IMR-90 (cell line): ENCODE measurements at regions not wholly inside any gene's neighbourhood (a gene's known extent, or its start where the extent isn't known, plus 50 kb on each side); places are given as distances from the start of the nearest gene placed in this dataset.

Experiments used
- ATAC-seq: fragments of 200-7000 bp; cut with Tn5 transposase; 2 replicates; pipeline ENCODE4 v1.9.1; 2020; ENCODE audit warnings: low read depth, mild to moderate bottlenecking, moderate library complexity
- BruUV-seq: library from RNA; stranded (reverse); fragments of 400-500 nt; replicated peaks from 2 replicates; lab custom pipeline; 2021; lab: Mats Ljungman, UMichigan
- CTCF ChIA-PET: fragments of 300-600 bp; formaldehyde crosslinking; extraction: SDS; loops from one replicate; lab custom pipeline; 2021; ENCODE audit warnings: antibody characterized with exemption; lab: Yijun Ruan, JAX
- POLR2A ChIA-PET: fragments of 300-600 bp; sonication (Branson Sonifier 250); formaldehyde crosslinking; loops from one replicate; lab custom pipeline; 2022; ENCODE audit warnings: antibody characterized with exemption; ENCODE audit not compliant: unreplicated experiment; lab: Charles Lee
- DNase-seq: peaks from one replicate; pipeline ENCODE4 v3.0.0; 2013
- H2AFZ ChIP-seq: replicated peaks from 2 replicates; pipeline ENCODE3; 2013; ENCODE audit warnings: low read length, mild to moderate bottlenecking; ENCODE audit not compliant: poor library complexity
- H2AK5ac ChIP-seq: 2 replicates; pipeline ENCODE4 v1.6.1; 2013; ENCODE audit warnings: low read depth, low read length, inconsistent platforms
- H2AK9ac ChIP-seq: replicated peaks from 2 replicates; pipeline ENCODE3; 2013; ENCODE audit warnings: mild to moderate bottlenecking, low read depth, low read length, moderate library complexity; ENCODE audit not compliant: poor library complexity
- H2BK120ac ChIP-seq: 2 replicates; pipeline ENCODE4 v1.6.1; 2013; ENCODE audit warnings: low read depth, low read length, inconsistent platforms
- H2BK15ac ChIP-seq: 3 replicates; pipeline ENCODE4 v1.6.1; 2013; ENCODE audit warnings: low read depth, low read length, inconsistent platforms
- H2BK20ac ChIP-seq: 2 replicates; pipeline ENCODE4 v1.6.1; 2013; ENCODE audit warnings: low read depth, mild to moderate bottlenecking, inconsistent platforms, low read length, moderate library complexity
- H2BK5ac ChIP-seq: 2 replicates; pipeline ENCODE4 v1.6.1; 2013; ENCODE audit warnings: mild to moderate bottlenecking, low read depth, low read length, inconsistent platforms; ENCODE audit not compliant: poor library complexity, severe bottlenecking
- H3K14ac ChIP-seq: replicated peaks from 2 replicates; pipeline ENCODE4 v1.6.1; 2013; ENCODE audit warnings: low read depth, low read length, inconsistent platforms
- H3K18ac ChIP-seq: 2 replicates; pipeline ENCODE4 v1.6.1; 2013; ENCODE audit warnings: low read depth, low read length, control low read depth
- H3K23ac ChIP-seq: 2 replicates; pipeline ENCODE4 v1.6.1; 2013; ENCODE audit warnings: low read depth, low read length, inconsistent platforms
- H3K27ac ChIP-seq: 2 replicates; pipeline ENCODE4 v1.5.1; 2013; ENCODE audit warnings: mild to moderate bottlenecking, control low read depth, low read length; ENCODE audit not compliant: insufficient read depth
- H3K27me3 ChIP-seq: 2 replicates; pipeline ENCODE4 v1.6.1; 2013; ENCODE audit warnings: low read length; ENCODE audit not compliant: control insufficient read depth, insufficient read depth
- H3K36me3 ChIP-seq: 2 replicates; pipeline ENCODE4 v1.6.1; 2013; ENCODE audit warnings: low read length, mixed read lengths; ENCODE audit not compliant: control insufficient read depth, insufficient read depth
- H3K4ac ChIP-seq: 2 replicates; pipeline ENCODE4 v1.6.1; 2013; ENCODE audit warnings: low read depth, low read length, inconsistent platforms
- H3K4me1 ChIP-seq: 2 replicates; pipeline ENCODE4 v1.6.1; 2013; ENCODE audit warnings: low read length, mixed read lengths; ENCODE audit not compliant: control insufficient read depth, insufficient read depth
- H3K4me2 ChIP-seq: 2 replicates; pipeline ENCODE4 v1.6.1; 2013; ENCODE audit warnings: low read depth, mild to moderate bottlenecking, control low read depth, low read length, moderate library complexity
- H3K4me3 ChIP-seq: 2 replicates; pipeline ENCODE4 v1.5.1; 2013; ENCODE audit warnings: low read depth, mild to moderate bottlenecking, control low read depth, low read length, moderate library complexity; ENCODE audit not compliant: insufficient read depth
- H3K56ac ChIP-seq: 2 replicates; pipeline ENCODE4 v1.6.1; 2013; ENCODE audit warnings: low read length, inconsistent platforms; ENCODE audit not compliant: insufficient read depth; ENCODE audit errors: extremely low read depth
- H3K79me1 ChIP-seq, 2 experiments: 2 replicates each; pipeline ENCODE4 v1.6.1; 2013; ENCODE audit warnings: low read length in 2 of 2, inconsistent platforms in 1 of 2, low read depth in 1 of 2
- H3K9ac ChIP-seq: 2 replicates; pipeline ENCODE4 v1.6.1; 2013; ENCODE audit warnings: low read depth, low read length, control low read depth
- H3K9me1 ChIP-seq: 2 replicates; pipeline ENCODE4 v1.6.1; 2013; ENCODE audit warnings: low read length, inconsistent platforms; ENCODE audit not compliant: insufficient read depth
- H3K9me3 ChIP-seq: 2 replicates; pipeline ENCODE4 v1.6.1; 2013; ENCODE audit warnings: low read length; ENCODE audit not compliant: control insufficient read depth, insufficient read depth
- H4K20me1 ChIP-seq: 2 replicates; pipeline ENCODE4 v1.6.1; 2013; ENCODE audit warnings: low read length, inconsistent platforms; ENCODE audit not compliant: insufficient read depth
- H4K5ac ChIP-seq: 2 replicates; pipeline ENCODE4 v1.6.1; 2013; ENCODE audit warnings: mild to moderate bottlenecking, low read depth, low read length, control low read depth
- H4K8ac ChIP-seq, 2 experiments: 2 replicates each; pipeline ENCODE4 v1.6.1; 2013; ENCODE audit warnings: low read depth in 2 of 2, low read length in 2 of 2, control low read depth in 1 of 2, inconsistent platforms in 1 of 2
- H4K91ac ChIP-seq: 2 replicates; pipeline ENCODE4 v1.6.1; 2013; ENCODE audit warnings: low read depth, low read length, inconsistent platforms; ENCODE audit not compliant: insufficient read depth
- CEBPB ChIP-seq: IDR thresholded peaks from 2 replicates; pipeline ENCODE4 v1.6.1; 2012; ENCODE audit warnings: low read depth, low read length, improper control_type of control experiment
- CHD1 ChIP-seq: IDR thresholded peaks from 2 replicates; pipeline ENCODE4 v1.6.1; 2012; ENCODE audit warnings: low read depth, low read length, improper control_type of control experiment
- MAFK ChIP-seq: IDR thresholded peaks from 2 replicates; pipeline ENCODE4 v1.6.1; 2012; ENCODE audit warnings: low read depth, low read length, improper control_type of control experiment
- NFE2L2 ChIP-seq: fragments of 150-350 bp; IDR thresholded peaks from 2 replicates; pipeline ENCODE4 v1.6.1; 2016; ENCODE audit warnings: low read depth, mild to moderate bottlenecking, low read length
- RCOR1 ChIP-seq: IDR thresholded peaks from 2 replicates; pipeline ENCODE4 v1.6.1; 2012; ENCODE audit warnings: mild to moderate bottlenecking, low read length, improper control_type of control experiment; ENCODE audit not compliant: insufficient replicate concordance
- SMC3 ChIP-seq: fragments of 150-350 bp; IDR thresholded peaks from 2 replicates; pipeline ENCODE4 v1.6.1; 2016; ENCODE audit warnings: low read depth, mild to moderate bottlenecking, antibody characterized with exemption, low read length, moderate library complexity
- WGBS, 2 experiments: methylation state at CpG; one replicate each; pipeline versions ENCODE4 v1.1.5 to v1.1.7; 2013; ENCODE audit warnings: missing lambda C conversion rate in 2 of 2; ENCODE audit not compliant: insufficient read length in 1 of 2; ENCODE audit errors: extremely low coverage in 2 of 2; 5-methylcytosine and 5-hydroxymethylcytosine counted together
- dilution Hi-C: fragments of 300-500 bp; cut with HindIII; formaldehyde crosslinking; loops from one replicate; pipeline ENCODE4 v1.14.3; 2018; ENCODE audit warnings: low sequenced_read_pairs; ENCODE audit not compliant: unreplicated experiment
- in situ Hi-C: fragments of 300-500 bp; cut with MboI; formaldehyde crosslinking; loops from 3 replicates; pipeline ENCODE4 v1.14.3; 2019; ENCODE audit warnings: low sequenced_read_pairs, inconsistent platforms, mixed read lengths
- intact Hi-C: fragments of 100-400 bp; cut with micrococcal nuclease; formaldehyde crosslinking; loops from 2 replicates; pipeline ENCODE4 v1.10.0; 2022

- no peak for DNase-seq
- H2AK5ac ChIP-seq: no peak overlapping the region
- ChIA-PET POLR2A (no interaction called here), CTCF (interaction anchor here (0.6 kb wide), 1 partner anchor 11 kb away, joined by 3 read pairs; no protein-coding TSS in a partner anchor)
- in situ Hi-C loops: no loop called here
- H2BK20ac ChIP-seq: no peak overlapping the region
- no peak overlapping the region for H3K4me2 ChIP-seq
- H2AFZ ChIP-seq: no peak overlapping the region
- H3K23ac ChIP-seq: no peak overlapping the region
- no peaks in the 10 kb centered on the region for H3K4me1 ChIP-seq
- H4K91ac ChIP-seq: no peak overlapping the region
- no peak overlapping the region for H2AK9ac ChIP-seq
- H3K56ac ChIP-seq: no peak overlapping the region
- H2BK15ac ChIP-seq: no peak overlapping the region
- H3K9me1 ChIP-seq: no peaks in the 10 kb centered on the region
- no peak overlapping the region for H3K18ac ChIP-seq
- H3K14ac ChIP-seq: no peak overlapping the region
- no peak overlapping the region for H2BK5ac ChIP-seq
- H2BK120ac ChIP-seq: no peak overlapping the region
- H3K4ac ChIP-seq: no peak overlapping the region
- H4K20me1 ChIP-seq: no peaks in the 10 kb centered on the region
- no peak overlapping the region for H3K4me3 ChIP-seq
- no CpG with 5 or more reads among the region's 2 CpGs for WGBS, 2 experiments
- intact Hi-C loops: no loop called here
- no TSS peak for BruUV-seq
- no peak for TF ChIP-seq SMC3
- no peak for TF ChIP-seq CEBPB
- TF ChIP-seq CHD1: no peak
- no peak for TF ChIP-seq RCOR1
- no peak for TF ChIP-seq MAFK
- no peak for TF ChIP-seq NFE2L2
- H3K79me1 ChIP-seq: no peaks in the 10 kb centered on the region
- no peak overlapping the region for H3K9ac ChIP-seq
- no peak overlapping the region for H4K8ac ChIP-seq
- no peaks in the 10 kb centered on the region; the same call in 1 of the 2 replicates for H3K9me3 ChIP-seq
- no peak overlapping the region for H3K27ac ChIP-seq
- H3K36me3 ChIP-seq: no peaks in the 10 kb centered on the region
- dilution Hi-C loops: no loop called here
- no peak overlapping the region for H4K5ac ChIP-seq
- ATAC-seq: no peak
- H3K27me3 ChIP-seq: peaks cover 3% of the 10 kb centered on the region; the same call in 1 of the 2 replicates
Observed at GRCh38 chr9:16153741-16154140, 600.9 kb downstream of the CCDC171 start.
